OCI-LY7 (cell line): ENCODE measurements at regions not wholly inside any gene's neighbourhood (a gene's known extent, or its start where the extent isn't known, plus 50 kb on each side); places are given as distances from the start of the nearest gene placed in this dataset.

Experiments
- BruUV-seq: library from RNA; stranded (reverse); fragments of 400-500 nt; replicated peaks from 2 replicates; lab custom pipeline; 2021; lab: Mats Ljungman, UMichigan
- CTCF ChIA-PET: fragments of 300-600 bp; sonication (Branson Sonifier 250); formaldehyde crosslinking; loops from one replicate; lab custom pipeline; 2022; ENCODE audit warnings: antibody characterized with exemption; ENCODE audit not compliant: unreplicated experiment; lab: Charles Lee
- POLR2A ChIA-PET: fragments of 300-600 bp; sonication (Branson Sonifier 250); formaldehyde crosslinking; loops from one replicate; lab custom pipeline; 2022; ENCODE audit warnings: antibody characterized with exemption; lab: Charles Lee
- DNase-seq: peaks from one replicate; pipeline ENCODE4 v3.0.0-alpha.2; 2015; ENCODE audit warnings: low spot score
- H2AFZ ChIP-seq: fragments of 200-600 bp; sonication (generic), shearing (Covaris generic); 2 replicates; pipeline ENCODE4 v1.6.1; 2014; ENCODE audit warnings: mild to moderate bottlenecking, antibody characterized with exemption, low read length, moderate library complexity
- H3K27ac ChIP-seq: fragments of 200-600 bp; sonication (generic); 2 replicates; pipeline ENCODE4 v1.5.1; 2014; ENCODE audit warnings: mixed run types, low read depth, mild to moderate bottlenecking, moderate library complexity, low read length, inconsistent platforms; ENCODE audit not compliant: poor library complexity, severe bottlenecking
- H3K36me3 ChIP-seq: fragments of 200-600 bp; sonication (generic); 2 replicates; pipeline ENCODE4 v1.6.1; 2014; ENCODE audit warnings: mild to moderate bottlenecking, antibody characterized with exemption, low read length, moderate library complexity, mixed read lengths; ENCODE audit not compliant: insufficient read depth
- H3K4me1 ChIP-seq: fragments of 200-600 bp; sonication (generic); 2 replicates; pipeline ENCODE4 v1.5.1; 2014; ENCODE audit warnings: mild to moderate bottlenecking, low read length; ENCODE audit not compliant: insufficient read depth, poor library complexity, severe bottlenecking
- H3K4me2 ChIP-seq: fragments of 200-600 bp; sonication (generic); 2 replicates; pipeline ENCODE4 v1.6.1; 2014; ENCODE audit warnings: mild to moderate bottlenecking, low read length
- H3K4me3 ChIP-seq: fragments of 200-600 bp; sonication (generic); 2 replicates; pipeline ENCODE4 v1.5.1; 2014; ENCODE audit warnings: mild to moderate bottlenecking, low read depth, low read length; ENCODE audit not compliant: poor library complexity, severe bottlenecking
- H3K79me2 ChIP-seq: fragments of 200-600 bp; sonication (generic); 2 replicates; pipeline ENCODE4 v1.6.1; 2016; ENCODE audit warnings: low read depth, mild to moderate bottlenecking, low read length, moderate library complexity, mixed read lengths; ENCODE audit not compliant: insufficient read depth
- H3K9me2 ChIP-seq: fragments of 200-600 bp; sonication (generic); 2 replicates; pipeline ENCODE4 v1.6.1; 2016; ENCODE audit warnings: mild to moderate bottlenecking, low read length, mixed read lengths; ENCODE audit not compliant: insufficient read depth
- H3K9me3 ChIP-seq: fragments of 200-600 bp; sonication (generic); 2 replicates; pipeline ENCODE4 v1.6.1; 2014; ENCODE audit warnings: mild to moderate bottlenecking, mixed run types, low read length, mixed read lengths
- H4K20me1 ChIP-seq: fragments of 200-600 bp; sonication (generic); 2 replicates; pipeline ENCODE4 v1.6.1; 2014; ENCODE audit warnings: mild to moderate bottlenecking, antibody characterized with exemption, low read length, moderate library complexity, mixed read lengths; ENCODE audit not compliant: insufficient read depth
- CTCF ChIP-seq: fragments of 200-600 bp; sonication (generic); conservative IDR thresholded peaks from 2 replicates; pipeline ENCODE4 v1.5.1; 2014; ENCODE audit warnings: mild to moderate bottlenecking, antibody characterized with exemption, low read length, moderate library complexity, mixed read lengths
- EZH2phosphoT487 ChIP-seq: fragments of 200-600 bp; sonication (generic); IDR thresholded peaks from 2 replicates; pipeline ENCODE4 v1.6.1; 2018; ENCODE audit warnings: low read depth, borderline replicate concordance, mild to moderate bottlenecking, mixed run types, antibody characterized with exemption, low read length, moderate library complexity, mixed read lengths
- intact Hi-C: fragments of 100-400 bp; cut with micrococcal nuclease; formaldehyde crosslinking; loops from one replicate; pipeline ENCODE4 v1.10.0; 2022; ENCODE audit not compliant: unreplicated experiment

- Histone ChIP-seq H3K9me3 (no peaks in the 10 kb centered on the region), H3K9me2 (no peaks in the 10 kb centered on the region), H3K36me3 (no peaks in the 10 kb centered on the region), H3K27ac (no peak overlapping the region), H3K4me2 (no peak overlapping the region), H3K79me2 (no peaks in the 10 kb centered on the region), H3K4me1 (no peaks in the 10 kb centered on the region), H2AFZ (no peak overlapping the region), H4K20me1 (no peaks in the 10 kb centered on the region), H3K4me3 (no peak overlapping the region)
- CTCF ChIA-PET, result no interaction called here
- DNase-seq, result no peak
- intact Hi-C loops, result no loop called here
- TF ChIP-seq EZH2phosphoT487 (no peak), CTCF (no peak)
- BruUV-seq, result no TSS peak
- POLR2A ChIA-PET, result no interaction called here
These were observed 839.5 kb upstream of the FANCL start for GRCh38 chr2:59080451-59081181.

DNA sequence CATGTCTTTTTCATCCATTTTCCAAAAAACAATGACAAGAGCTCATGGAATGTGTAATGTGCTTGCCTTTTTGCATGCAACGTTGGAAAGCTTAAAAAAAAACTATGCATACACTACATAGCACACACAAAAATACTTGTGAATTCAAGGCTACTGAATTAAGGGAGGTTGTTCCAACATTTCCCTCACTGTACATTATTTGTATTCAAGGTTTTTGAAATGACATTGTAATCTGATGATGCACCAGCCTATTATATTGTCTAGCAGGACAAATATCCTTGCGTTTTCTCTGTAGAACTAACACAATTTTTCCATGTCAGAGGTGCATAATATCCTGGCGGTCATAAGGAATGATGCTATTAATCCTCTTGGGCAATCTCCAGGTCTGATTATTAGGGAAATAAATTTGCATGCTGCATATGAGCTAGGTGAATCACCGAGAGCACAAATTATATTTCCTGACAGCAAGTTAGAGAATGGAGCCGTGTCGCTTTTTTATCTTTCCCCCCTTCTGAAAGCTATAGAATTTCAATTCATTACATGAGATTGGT lies 836.9 kb upstream of the FANCL start:
- no peaks in the 10 kb centered on the region for H3K4me1 ChIP-seq
- H4K20me1 ChIP-seq, result no peaks in the 10 kb centered on the region
- H3K9me3 ChIP-seq, result no peaks in the 10 kb centered on the region
- H3K79me2 ChIP-seq, result no peaks in the 10 kb centered on the region
- H3K4me2 ChIP-seq, result no peak overlapping the region
- no peak overlapping the region for H3K4me3 ChIP-seq
- no peak overlapping the region for H3K27ac ChIP-seq
- DNase-seq, result no peak
- no peaks in the 10 kb centered on the region for H3K9me2 ChIP-seq
- POLR2A ChIA-PET, result interaction anchor here (0.7 kb wide), 1 partner anchor 12 kb away, joined by 9 read pairs; no protein-coding TSS in a partner anchor
- no peaks in the 10 kb centered on the region for H3K36me3 ChIP-seq
- CTCF ChIA-PET, result no interaction called here
- intact Hi-C loops, result no loop called here
- BruUV-seq, result no TSS peak
- no peak for TF ChIP-seq CTCF
- no peak for TF ChIP-seq EZH2phosphoT487
- no peak overlapping the region for H2AFZ ChIP-seq

- CTCF ChIA-PET, result no interaction called here
- TF ChIP-seq CTCF (no peak), EZH2phosphoT487 (no peak)
These were observed 836.1 kb upstream of the FANCL start for GRCh38 chr2:59077026-59077725.

More at GRCh38 chr2:59077026-59077725, 836.1 kb upstream of the FANCL start:
- Histone ChIP-seq H4K20me1 (no peaks in the 10 kb centered on the region), H3K36me3 (no peaks in the 10 kb centered on the region), H3K4me2 (no peak overlapping the region), H2AFZ (no peak overlapping the region), H3K79me2 (no peaks in the 10 kb centered on the region), H3K4me1 (no peaks in the 10 kb centered on the region), H3K4me3 (no peak overlapping the region), H3K27ac (no peak overlapping the region), H3K9me2 (no peaks in the 10 kb centered on the region), H3K9me3 (no peaks in the 10 kb centered on the region)
- no peak for DNase-seq
- BruUV-seq, result no TSS peak
- POLR2A ChIA-PET, result interaction anchor here (0.6 kb wide), 1 partner anchor 13 kb away, joined by 3 read pairs; no protein-coding TSS in a partner anchor
- intact Hi-C loops, result no loop called here
